ENCODE measurements at regions not wholly inside any gene's neighbourhood (a gene's known extent, or its start where the extent isn't known, plus 50 kb on each side); places are given as distances from the start of the nearest gene placed in this dataset.

DNA sequence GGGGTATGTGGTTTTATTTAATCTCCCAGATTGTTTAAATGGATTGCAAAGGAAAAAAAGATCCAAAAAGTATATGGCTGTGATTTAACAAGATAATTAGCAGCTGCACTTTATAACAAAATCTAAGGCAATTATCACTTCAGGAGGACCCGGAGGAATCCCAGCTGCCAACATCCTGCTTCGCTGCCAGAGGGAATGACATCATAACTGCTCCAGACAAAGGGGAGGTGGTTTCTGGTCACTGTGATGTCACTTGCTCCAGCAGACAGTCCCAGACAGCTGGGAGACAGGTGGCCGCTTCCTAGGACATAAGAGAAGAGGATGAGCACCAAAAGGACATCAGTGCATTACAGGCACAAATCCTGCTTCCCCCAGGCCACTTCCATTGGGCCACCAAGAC, 371.0 kb downstream of the BCOR start:
- TF ChIP-seq CTCF (IDR thresholded peaks at IDR 0.05): no peak
- no peak for TF ChIP-seq POLR2A (IDR thresholded peaks at IDR 0.05)

Measured in uterus (tissue), 2 donors.